ENCODE measurements at regions not wholly inside any gene's neighbourhood (a gene's known extent, or its start where the extent isn't known, plus 50 kb on each side); places are given as distances from the start of the nearest gene placed in this dataset.
"Not testable (repeated sequence)": the region's sequence is repeated elsewhere in the genome, so short reads cannot be mapped to it uniquely, and the experiment has no call there.

DNA sequence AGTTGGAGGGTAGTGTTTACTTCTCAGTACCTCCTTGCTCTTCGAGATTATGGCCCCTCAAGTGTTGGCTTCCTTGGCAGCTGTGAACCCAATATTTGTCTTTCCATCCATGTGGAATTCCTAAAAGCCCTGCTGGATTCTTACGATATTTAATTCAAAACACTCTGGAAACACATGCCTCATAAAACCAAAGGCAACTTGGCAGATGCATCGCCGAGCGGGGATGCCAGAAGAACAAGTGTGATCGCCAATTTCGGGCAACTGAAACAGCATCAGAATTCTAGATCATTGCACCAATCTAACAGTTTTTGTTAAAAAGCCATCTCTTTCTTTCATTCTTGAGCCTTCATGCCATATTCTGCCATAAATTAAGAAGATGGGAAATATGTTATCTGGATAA is 934.4 kb downstream of the AACS start:
- DNase-seq (ENCODE audit: low spot score) = no peak

DNA sequence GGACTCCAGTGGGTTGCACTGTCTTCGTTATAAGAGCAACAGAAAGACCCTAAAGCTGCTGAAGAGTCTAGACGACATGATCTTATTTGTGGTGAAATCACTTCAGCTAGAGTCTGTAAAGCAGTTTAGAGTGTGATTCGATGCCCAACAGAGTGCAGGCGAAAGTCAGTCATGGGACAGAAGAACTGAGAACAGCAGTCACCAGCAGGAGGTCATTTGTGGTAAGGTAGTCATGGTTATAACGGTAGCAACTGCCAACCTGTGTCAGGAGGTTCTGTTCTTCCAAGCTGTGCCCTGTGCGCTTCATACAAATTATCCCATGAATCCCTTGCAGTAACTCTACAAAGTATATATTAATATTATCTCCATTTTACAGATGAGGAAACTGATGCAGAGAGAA is 954.1 kb downstream of the AACS start:
- no peak for DNase-seq (ENCODE audit: low spot score)

DNA sequence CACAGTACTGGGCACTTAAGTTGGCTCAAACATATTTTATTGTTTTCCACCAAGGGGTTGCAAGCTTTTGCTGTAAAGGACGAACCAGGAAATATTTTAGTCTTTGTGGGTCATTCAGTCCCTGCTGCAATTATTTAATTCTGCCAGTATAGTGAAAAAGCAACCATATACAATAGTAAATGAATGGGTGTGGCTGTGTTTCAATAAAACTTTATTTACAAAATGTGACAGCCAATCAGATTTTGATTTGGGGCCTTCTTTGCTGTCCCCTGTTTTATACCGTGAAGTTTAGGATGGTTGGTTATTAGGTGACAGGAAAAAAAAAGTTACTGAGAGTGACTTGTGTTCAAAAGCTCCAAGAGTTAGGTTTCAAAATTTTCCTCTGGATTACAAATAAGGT is 956.4 kb downstream of the AACS start:
- DNase-seq (ENCODE audit: low spot score) = no peak

DNA sequence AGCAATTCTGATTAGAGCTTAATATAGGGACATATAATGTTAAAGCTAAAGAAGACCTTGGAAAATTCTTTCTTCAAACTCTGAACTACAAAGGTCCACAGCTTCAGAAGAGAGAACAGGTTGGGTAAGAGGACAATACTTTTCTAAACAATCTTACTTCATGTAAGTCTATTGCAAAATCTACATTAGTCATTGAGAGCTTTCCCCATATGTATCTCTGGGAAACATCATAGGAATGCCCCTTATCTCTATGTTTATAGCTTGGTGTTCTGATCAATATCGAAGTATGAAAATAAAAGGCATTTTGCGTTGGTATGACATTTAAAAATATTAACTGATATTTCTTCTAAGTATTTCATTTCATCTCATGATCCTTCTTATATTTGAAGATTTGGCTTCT is 962.6 kb downstream of the AACS start:
- DNase-seq (ENCODE audit: low spot score) = no peak

DNA sequence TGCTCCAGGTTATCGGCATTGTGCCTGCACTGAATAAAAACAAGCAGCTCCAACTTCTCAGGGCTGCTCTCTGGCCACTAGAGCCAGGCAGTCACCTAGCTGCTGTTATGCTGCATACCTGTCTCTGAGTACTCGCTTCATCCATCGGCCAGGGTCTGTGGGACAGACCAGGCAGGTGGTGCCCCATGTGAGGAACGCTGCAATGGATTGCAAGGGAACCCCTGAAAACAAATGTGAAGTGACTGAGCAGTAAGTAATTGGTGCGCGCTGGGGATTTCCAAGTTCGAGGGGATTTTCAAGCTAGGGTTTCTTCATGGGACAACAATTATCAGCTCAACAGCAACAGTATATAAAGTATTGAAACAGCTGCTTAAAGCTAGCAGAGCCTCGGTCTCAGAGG is 965.3 kb downstream of the AACS start:
- no peak for DNase-seq (ENCODE audit: low spot score)

DNA sequence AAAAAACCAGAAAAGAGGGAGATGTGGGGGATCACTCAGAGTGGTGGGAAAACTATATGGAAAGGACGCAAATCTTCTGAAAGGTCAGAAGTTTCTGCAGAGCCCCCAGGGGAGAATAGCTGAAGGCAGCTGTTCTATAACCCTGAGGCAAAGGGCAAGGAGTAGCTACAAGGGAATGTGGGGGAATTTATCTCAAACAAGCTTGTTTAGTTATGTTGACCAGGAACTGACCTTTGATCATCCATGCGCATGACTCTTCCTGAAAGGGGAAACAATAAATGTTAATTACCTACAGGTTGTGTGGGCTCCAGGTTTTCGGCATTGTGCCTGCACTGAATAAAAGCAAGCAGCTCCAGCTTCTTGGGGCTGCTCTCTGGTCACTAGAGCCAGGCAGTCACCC is 968.5 kb downstream of the AACS start:
- DNase-seq (ENCODE audit: low spot score) = no peak

DNA sequence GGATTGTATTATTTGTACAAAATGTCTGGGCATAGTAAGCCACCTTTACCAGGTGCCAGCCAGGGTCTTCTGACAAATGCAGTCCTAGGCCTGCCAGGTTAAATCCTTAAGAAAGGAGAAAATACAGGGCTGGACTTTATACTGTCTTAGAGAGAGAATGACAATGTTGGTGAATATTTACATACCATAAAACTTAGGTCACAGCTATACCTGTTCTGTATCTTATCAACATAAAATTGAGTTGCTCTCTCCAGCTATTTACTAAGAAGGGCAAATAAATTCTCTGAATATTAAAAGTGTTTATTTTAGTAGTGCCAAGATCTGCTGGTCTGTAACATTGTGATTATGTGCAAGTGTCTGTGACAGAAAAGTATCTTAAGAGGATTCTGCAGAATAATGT is 971.1 kb downstream of the AACS start:
- no peak for DNase-seq (ENCODE audit: low spot score)

DNA sequence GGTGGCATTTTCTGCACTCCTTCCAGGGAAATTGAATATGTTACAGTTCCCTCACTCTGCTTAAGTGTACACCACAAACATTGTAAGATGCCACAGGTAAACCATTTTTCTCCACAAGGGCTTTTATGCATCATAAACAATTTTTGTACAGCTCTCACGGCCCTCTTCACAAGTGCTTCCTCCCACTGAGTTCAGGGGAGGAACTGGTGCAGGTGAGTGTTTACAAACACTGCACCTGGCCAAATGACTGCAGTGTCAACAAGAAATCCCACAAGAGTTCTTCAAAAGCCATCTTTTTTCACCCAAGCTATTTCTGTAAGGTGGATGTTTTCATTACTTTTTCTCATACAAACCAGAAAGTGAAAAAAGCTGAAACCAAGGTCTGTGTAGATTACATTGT is 973.2 kb downstream of the AACS start:
- no peak for DNase-seq (ENCODE audit: low spot score)

DNA sequence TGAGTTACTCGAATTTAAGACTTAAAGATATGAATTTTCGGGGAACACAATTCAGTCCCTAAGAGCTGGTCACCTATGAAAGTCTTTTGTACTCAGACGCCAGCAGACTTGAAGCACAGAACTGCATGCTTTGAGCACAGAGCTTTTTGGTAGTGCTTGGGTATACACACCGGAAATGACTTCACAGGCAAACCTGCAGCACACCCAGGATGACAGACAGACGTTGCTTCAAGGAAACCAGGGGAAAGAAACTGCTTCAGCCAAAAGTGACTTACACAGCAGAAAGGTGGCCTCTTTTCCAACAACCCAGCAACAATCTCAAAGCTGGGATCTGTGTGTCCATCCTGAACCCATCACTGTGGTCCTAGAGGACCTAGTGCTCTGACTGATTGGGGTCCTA is 975.1 kb downstream of the AACS start:
- DNase-seq (ENCODE audit: low spot score) = no peak

DNA sequence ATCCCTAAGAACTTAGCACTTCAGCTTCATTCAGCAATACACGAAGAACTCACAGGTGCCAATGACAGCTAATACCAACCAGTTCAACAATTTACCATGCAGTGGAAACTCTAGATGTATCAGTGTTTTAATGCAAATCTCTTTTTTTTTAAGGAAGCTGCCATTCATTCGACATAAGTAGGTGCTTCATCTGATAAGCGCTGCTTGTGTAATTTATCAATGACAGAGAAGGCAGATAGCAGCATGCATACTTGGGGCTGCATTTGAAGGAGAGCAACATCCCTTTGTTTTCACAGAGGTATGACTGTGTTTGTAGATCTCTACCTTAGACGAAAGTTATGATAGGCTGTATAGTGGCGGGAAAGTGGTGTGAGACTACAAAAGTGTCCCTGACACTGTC is 977.1 kb downstream of the AACS start:
- DNase-seq (ENCODE audit: low spot score) = no peak

DNA sequence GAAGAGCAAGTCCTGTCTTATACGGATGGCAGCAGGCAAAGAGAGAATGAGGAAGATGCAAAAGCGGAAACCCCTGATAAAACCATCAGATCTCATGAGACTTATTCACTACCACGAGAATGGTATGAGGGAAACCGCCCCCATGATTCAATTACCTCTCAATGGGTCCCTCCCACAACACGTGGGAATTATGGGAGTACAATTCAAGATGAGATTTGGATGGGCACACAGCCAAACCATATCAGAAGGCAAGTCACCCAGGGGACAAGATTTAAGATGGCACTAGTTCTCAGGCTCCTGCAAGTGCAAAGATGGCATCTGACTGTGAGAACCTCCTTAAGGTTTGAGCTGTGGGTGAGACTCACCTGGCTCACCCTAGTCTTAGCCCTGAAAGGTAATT is 984.3 kb downstream of the AACS start:
- not testable (repeated sequence) for DNase-seq (ENCODE audit: low spot score)

DNA sequence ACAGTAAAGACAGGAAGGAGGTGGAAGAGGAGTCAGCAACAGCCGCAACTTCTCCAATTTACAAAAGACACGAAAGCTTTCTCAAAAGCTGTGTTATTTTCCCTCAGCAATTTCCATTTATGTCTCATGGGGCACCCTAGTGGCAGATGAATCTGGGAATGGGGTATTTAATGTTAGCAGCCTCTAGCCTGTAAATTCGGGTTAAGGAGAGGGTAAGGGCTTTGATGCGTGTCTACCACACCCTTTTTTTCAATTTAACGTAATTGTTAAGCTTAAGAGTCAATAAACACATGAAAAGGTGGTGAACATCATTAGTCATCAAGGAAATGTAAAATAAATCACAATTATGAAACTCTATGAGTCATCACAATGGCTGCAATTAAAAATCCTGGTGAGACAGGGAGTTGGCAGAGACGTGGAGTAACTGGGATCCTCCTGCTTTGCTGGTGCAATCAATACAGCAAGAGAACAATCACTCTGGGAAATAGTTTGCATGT is 986.4 kb downstream of the AACS start:
- no peak for DNase-seq (ENCODE audit: low spot score)

DNA sequence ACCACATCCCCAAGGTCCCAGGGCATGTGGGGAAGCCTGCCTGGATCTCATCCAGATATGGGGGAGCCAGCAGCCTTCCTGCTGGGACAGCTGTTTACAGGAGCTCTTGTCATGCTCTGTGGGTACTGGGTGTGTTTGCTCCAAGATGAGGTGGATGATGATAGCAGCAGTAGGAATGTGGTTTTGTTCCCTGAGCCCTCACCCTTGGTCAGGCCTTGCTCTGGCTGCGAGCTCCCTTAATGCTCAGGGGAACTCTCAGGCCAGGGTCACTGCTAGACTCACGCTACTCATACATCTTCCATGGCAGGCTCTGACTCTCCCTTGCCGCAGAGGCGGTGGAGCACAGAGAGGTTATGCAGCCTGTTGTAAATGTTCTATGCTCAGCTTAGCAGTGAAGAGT is 990.3 kb downstream of the AACS start:
- no peak for DNase-seq (ENCODE audit: low spot score)

DNA sequence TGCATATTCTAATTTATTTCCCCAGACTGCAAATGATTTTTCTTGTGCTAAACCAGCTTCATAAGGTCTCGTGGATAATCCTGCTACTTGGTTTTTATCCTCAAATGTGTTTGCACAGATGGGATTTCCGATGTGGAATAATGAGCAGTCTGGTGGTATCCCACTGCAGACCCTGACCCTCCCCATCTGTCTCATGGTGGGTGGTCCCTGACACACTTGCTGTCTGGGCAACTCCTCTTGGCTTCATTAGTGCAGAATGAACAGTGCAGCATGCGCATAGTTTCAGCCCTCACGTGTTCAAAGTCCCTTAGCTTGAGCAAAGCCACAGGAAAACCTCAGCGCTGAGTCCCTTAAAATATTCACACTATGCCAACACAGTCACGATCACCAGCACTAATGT is 996.5 kb downstream of the AACS start:
- no peak for DNase-seq (ENCODE audit: low spot score)

DNA sequence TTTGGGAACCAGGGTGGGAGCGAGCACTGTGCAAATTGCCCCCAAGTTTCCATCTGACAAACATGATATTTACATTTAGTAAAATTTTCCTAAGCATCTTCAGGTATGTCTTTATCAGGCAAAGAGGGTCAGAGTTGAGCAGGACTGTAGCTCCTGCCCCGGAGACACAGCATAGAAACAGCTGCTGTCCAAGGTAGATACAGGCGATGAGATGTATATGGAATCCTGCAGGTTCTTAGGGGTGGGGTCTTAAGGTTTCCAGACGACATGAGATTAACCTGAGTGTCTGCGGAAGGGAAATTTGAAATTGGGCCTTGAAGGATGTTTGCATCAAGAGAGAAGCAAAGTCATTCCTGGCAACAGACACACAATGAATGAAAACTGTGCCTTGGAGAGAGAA is 998.8 kb downstream of the AACS start:
- no peak for DNase-seq (ENCODE audit: low spot score)

DNA sequence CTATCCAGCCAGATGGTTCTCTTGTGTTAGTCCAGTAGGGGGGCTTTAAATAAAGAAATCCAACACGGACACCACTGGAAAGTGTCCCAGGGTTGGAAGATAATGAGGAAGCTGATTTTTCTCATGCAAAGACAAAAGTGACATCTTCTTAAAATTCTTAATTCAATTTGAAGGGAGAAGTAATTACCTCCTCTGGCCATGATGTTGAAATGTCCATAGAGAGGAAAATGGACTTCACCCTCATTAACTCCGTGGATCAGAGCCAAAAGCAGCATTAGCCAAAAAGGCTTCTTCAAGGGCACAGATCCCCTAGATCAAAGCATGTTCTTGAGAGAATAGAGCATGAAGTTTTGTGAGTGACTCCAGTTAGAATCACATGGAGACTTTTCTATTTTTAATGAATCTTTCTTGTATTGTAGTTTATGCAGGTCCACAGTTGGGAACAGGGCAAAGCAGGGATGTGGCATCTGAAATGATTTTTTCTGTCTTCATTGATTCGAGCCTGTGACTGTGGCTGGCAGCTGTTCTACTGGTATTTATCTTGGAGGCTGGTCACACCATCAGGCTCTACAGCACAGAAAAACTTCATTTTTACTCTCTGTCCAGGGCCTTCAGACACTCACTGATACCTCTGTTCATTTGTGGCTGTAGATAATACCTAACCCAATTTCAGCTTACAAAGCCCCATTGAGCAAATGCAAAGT is 1002.5 kb downstream of the AACS start:
- no peak for DNase-seq (ENCODE audit: low spot score)

DNA sequence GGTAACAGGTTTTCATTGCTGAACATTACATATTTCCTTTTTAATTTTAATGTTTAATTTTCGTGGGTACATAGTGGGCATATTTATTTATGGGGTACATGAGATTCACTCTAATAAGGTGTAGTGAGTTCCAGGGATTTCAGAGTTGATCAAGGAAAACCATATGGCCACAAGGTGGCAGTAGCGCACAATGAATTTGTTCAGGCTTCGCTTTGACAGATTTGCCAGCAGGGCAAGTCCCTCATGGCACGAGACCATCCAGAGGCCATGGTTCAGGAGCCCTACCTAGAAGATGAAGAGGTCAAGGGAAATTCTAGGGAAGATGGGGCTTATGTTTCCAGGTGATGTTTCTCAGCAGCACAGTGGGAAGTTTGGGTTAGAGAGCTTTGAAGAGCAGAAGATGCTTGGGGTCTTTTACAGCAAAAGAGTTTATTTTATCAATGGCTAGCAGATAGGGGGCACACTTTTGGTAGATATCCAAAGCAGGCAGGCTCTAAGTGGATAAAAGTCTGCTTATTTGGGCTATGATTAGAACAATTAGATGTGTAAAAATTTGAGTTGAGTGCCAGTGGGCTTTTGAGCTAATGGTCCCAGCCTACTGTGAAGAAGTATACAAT is 1004.4 kb downstream of the AACS start:
- peak; percentile 8 for DNase-seq (ENCODE audit: low spot score)

DNA sequence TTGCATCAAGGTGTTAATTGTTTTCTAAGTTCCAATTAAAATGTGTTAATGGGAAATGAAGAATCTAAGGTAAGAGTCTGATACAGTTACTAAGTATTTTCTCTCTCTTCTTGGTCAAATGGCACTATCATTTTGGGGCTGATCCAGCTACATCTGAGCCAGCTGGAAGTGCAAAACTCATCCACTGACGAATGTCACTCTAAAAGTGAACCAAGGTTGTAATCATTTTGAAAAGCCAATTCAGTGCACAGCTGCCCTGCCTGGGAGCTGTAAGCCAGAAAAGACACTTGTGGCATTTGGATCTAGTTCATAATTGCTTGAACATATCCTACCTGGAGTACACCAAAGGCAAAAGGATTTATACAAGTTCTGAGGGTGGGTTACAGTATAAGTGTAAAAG is 1011.3 kb downstream of the AACS start:
- DNase-seq (ENCODE audit: low spot score) = no peak

DNA sequence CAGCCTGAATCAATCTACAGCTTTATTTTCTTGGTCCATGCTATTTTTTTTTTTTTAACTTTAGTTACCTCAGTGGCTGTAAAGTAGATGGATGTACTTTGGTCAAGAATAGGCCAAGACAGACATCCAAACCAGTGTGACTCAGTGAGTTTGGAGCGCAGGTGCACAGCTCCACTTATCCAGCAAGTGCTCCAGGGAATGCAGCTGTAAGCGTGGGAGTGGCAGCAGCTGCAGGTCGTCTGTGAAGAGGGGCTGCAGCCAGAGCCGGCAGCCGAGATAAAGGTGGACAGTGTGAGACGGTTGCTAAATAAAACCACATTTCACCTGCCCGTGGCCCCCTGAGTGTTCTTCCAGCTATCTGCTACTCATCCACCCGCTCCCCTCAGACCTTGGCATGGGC is 1018.7 kb downstream of the AACS start:
- no peak for DNase-seq (ENCODE audit: low spot score)

DNA sequence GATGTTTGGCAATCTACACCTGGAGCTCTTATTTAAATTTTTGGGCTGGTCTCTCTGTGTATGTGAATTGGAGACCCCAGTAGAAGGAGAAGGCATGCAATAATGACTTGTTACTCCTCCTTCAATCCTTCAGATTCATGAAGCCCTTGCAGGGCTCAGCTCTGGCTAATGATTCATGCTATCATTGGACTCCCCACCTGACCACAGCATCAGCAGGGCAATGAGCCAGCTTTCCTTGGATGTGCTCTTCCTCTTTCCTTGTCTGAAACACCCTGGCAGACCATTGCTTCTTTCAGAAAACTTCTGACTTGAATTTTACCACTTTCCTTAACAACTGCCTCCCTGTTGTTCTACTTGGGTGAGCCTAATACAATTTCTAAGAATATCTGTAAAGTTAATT is 1019.2 kb downstream of the AACS start:
- no peak for DNase-seq (ENCODE audit: low spot score)

DNA sequence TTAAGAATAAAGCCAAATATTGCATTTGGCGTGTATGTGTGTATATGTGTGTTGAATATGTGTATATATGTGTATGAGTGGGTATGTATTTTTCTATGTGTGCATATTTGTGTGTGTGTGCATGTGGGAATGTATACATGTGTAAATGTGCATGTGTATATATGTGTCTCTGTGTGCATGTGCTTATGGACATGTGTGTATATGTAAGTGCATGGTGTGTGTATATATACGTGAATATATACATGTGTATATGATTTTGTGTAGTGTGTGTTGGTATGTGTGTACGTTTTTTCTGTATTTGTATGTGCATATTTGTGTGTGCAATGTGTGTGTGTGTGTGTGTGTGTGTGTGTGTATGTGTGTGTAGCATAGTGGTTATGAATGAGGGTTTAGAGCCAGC is 1021.0 kb downstream of the AACS start:
- DNase-seq (ENCODE audit: low spot score) = no peak

DNA sequence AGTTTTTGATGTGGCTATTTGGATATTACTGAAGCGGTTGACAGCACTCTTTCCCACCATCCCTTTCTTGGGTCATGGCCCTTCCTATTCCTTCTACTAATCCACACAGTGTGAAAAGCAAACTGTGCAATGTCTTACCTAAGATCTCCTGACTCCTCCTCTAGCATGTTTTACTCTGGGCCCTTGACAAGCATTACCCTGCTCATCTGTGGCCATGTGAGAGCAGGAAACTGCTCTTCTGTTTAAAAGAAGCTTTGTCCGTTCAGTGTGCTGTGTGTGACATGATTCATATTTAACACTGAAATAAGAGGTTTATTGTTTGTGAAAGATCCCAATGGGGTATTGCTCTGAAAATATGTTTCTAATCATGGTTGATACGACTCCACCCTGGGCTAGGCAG is 1022.5 kb downstream of the AACS start:
- DNase-seq (ENCODE audit: low spot score) = no peak

DNA sequence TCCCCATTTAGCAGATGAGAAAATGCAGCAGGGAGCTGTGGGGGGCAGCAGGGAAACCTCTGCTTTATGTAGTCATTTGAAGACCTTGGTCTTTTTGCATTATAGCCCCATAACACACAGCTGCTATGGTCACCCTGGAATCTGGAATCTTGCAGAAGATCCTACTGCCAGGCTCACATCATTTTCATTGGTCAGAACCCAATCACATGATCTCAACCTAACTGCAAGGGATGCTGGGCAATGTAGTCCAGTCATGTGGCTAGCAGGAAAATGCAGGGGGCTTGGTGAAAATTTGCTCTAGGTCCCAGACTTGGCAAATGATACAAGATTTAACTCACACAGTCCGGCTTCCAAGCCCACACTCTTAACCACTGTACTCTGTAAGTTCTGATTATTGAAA is 1028.7 kb downstream of the AACS start:
- DNase-seq (ENCODE audit: low spot score) = no peak

Measured in AG08396 (cell line).